Caco-2 (cell line): ENCODE measurements at regions not wholly inside any gene's neighbourhood (a gene's known extent, or its start where the extent isn't known, plus 50 kb on each side); places are given as distances from the start of the nearest gene placed in this dataset.

ENCODE experiments used
- BruUV-seq: library from RNA; stranded (reverse); fragments of 400-500 nt; replicated peaks from 2 replicates; lab custom pipeline; 2021; lab: Mats Ljungman, UMichigan
- CTCF ChIA-PET: fragments of 300-600 bp; sonication (Branson Sonifier 250); formaldehyde crosslinking; loops from one replicate; lab custom pipeline; 2022; ENCODE audit warnings: antibody characterized with exemption; lab: Charles Lee
- POLR2A ChIA-PET: fragments of 300-600 bp; sonication (Branson Sonifier 250); formaldehyde crosslinking; loops from one replicate; lab custom pipeline; 2022; ENCODE audit warnings: antibody characterized with exemption; lab: Charles Lee
- DNase-seq, 2 experiments: peaks; one replicate each; pipeline versions ENCODE4 v3.0.0 to v3.0.0-alpha.2; 2020 to 2022
- H3K27me3 ChIP-seq: replicated peaks from 2 replicates; pipeline ENCODE4 v1.6.0; 2011; ENCODE audit warnings: low read length; ENCODE audit not compliant: control insufficient read depth, insufficient read depth
- H3K36me3 ChIP-seq: 2 replicates; pipeline ENCODE4 v1.5.1; 2011; ENCODE audit warnings: low read length; ENCODE audit not compliant: control insufficient read depth, insufficient read depth
- H3K4me1 ChIP-seq: fragments of 250-450 bp; sonication (Bioruptor Pico); 2 replicates; pipeline ENCODE4 v1.5.1; 2020; ENCODE audit warnings: mild to moderate bottlenecking
- H3K4me3 ChIP-seq: 2 replicates; pipeline ENCODE4 v1.5.1; 2011; ENCODE audit warnings: low read depth, mild to moderate bottlenecking, control low read depth, low read length
- H3K9me3 ChIP-seq: fragments of 250-450 bp; sonication (Bioruptor Pico); 2 replicates; pipeline ENCODE4 v1.5.1; 2020; ENCODE audit warnings: mild to moderate bottlenecking, moderate library complexity
- H3K27ac Mint-ChIP-seq: one replicate; pipeline ENCODE4 v1.8.0; 2022; ENCODE audit warnings: mixed read lengths; ENCODE audit not compliant: unreplicated experiment
- H3K27me3 Mint-ChIP-seq: one replicate; pipeline ENCODE4 v1.8.0; 2022; ENCODE audit warnings: mixed read lengths; ENCODE audit not compliant: insufficient read depth, unreplicated experiment
- H3K36me3 Mint-ChIP-seq: one replicate; pipeline ENCODE4 v1.8.0; 2022; ENCODE audit warnings: mild to moderate bottlenecking, mixed read lengths; ENCODE audit not compliant: insufficient read depth, unreplicated experiment
- H3K4me1 Mint-ChIP-seq: one replicate; pipeline ENCODE4 v1.8.0; 2022; ENCODE audit warnings: low read depth, mixed read lengths; ENCODE audit not compliant: unreplicated experiment
- H3K4me3 Mint-ChIP-seq: one replicate; pipeline ENCODE4 v1.8.0; 2022; ENCODE audit warnings: mild to moderate bottlenecking, moderate library complexity, mixed read lengths; ENCODE audit not compliant: unreplicated experiment
- H3K9me3 Mint-ChIP-seq: one replicate; pipeline ENCODE4 v1.8.0; 2022; ENCODE audit warnings: mixed read lengths; ENCODE audit not compliant: unreplicated experiment
- intact Hi-C: fragments of 100-400 bp; cut with micrococcal nuclease; formaldehyde crosslinking; loops from one replicate; pipeline ENCODE4 v1.10.0; 2022; ENCODE audit not compliant: unreplicated experiment
- TF ChIP-seq, protein P1 (sequence below), 2 experiments: fragments of 200-600 bp in 1 of 2; IDR thresholded peaks; 1 replicate in 1 of 2; 2 replicates in 1 of 2; pipeline versions ENCODE4 v1.5.1 to v1.8.0; 2011 to 2022; ENCODE audit warnings: antibody characterized with exemption in 1 of 2, control low read depth in 1 of 2, inconsistent platforms in 1 of 2, low read depth in 1 of 2, low read length in 1 of 2, mild to moderate bottlenecking in 1 of 2, moderate library complexity in 1 of 2; ENCODE audit not compliant: insufficient read depth in 1 of 2, severe bottlenecking in 1 of 2, unreplicated experiment in 1 of 2

DNA sequence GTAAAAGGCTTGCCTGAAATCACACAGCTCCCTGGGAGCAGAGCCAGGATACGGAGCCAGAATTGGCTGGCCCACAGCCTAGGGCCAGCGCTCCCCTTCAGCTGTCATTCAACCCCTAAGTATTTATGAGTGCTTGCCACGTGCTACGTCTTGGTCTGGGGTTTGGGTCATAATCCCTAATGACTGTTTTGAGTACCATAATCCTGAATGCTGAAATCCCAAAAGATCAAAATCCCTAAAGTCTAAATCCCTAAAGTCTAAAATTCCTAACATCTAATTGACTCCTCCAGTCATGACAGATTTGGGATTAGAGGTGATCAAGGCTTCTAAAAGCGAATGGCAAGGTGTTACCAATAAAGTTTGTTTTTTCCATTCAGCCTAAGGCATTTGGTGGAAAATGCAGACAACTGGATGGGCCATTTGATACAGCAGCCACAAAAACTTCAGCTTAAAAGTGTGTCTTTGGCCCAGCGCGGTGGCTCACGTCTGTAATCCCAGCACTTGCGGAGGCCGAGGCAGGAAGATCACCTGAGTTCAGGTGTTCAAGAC is 59.8 kb upstream of the PRR5 start:
- Histone ChIP-seq H3K9me3 (no peaks in the 10 kb centered on the region), H3K36me3 (no peaks in the 10 kb centered on the region), H3K4me1 (peaks cover 8% of the 10 kb centered on the region; the same call in 1 of the 2 replicates), H3K27me3 (no peaks in the 10 kb centered on the region), H3K4me3 (no peak overlapping the region)
- Mint-ChIP-seq H3K27ac (no peak overlapping the region), H3K27me3 (no peaks in the 10 kb centered on the region), H3K36me3 (no peaks in the 10 kb centered on the region), H3K4me3 (no peak overlapping the region), H3K9me3 (peaks cover 1% of the 10 kb centered on the region), H3K4me1 (peaks cover 13% of the 10 kb centered on the region)
- no peak for DNase-seq
- intact Hi-C loops = no loop called here
- TF ChIP-seq, protein P1, sequence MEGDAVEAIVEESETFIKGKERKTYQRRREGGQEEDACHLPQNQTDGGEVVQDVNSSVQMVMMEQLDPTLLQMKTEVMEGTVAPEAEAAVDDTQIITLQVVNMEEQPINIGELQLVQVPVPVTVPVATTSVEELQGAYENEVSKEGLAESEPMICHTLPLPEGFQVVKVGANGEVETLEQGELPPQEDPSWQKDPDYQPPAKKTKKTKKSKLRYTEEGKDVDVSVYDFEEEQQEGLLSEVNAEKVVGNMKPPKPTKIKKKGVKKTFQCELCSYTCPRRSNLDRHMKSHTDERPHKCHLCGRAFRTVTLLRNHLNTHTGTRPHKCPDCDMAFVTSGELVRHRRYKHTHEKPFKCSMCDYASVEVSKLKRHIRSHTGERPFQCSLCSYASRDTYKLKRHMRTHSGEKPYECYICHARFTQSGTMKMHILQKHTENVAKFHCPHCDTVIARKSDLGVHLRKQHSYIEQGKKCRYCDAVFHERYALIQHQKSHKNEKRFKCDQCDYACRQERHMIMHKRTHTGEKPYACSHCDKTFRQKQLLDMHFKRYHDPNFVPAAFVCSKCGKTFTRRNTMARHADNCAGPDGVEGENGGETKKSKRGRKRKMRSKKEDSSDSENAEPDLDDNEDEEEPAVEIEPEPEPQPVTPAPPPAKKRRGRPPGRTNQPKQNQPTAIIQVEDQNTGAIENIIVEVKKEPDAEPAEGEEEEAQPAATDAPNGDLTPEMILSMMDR (IDR thresholded peaks at IDR 0.05; ENCODE audit: insufficient read depth in 1 of 2, low read depth in 1 of 2, low read length in 1 of 2, severe bottlenecking in 1 of 2, unreplicated experiment in 1 of 2) = no peak
- ChIA-PET CTCF (no interaction called here), POLR2A (no interaction called here)
- BruUV-seq = no TSS peak

DNA sequence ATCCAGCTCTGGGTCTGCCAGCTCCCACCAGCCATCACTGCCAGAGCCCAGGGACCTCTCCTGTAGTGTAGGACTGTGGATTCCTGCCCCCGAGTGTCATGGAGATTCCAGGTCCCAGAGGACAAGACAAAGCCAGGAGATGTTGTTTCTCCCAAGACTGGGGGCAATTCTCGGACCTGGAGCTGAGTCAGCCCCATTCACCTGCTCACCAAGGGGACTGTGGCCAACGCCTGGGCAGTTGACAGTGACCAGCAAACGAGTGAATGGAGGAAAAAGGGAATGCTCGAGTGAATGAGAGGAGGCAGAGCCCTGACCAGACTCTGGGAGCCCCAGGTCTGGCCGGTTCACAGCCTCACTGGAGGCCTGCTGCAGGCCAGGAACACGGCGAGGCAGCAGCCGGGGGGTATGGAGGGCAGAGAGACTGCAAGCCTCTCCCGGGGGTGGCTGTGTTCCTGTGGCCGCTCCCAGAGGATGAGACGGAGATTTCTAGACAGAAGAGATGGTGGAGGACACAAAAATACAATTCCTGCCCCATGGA is 61.3 kb upstream of the PRR5 start:
- peaks cover 12% of the 10 kb centered on the region for H3K4me1 Mint-ChIP-seq
- intact Hi-C loops = no loop called here
- H3K4me3 ChIP-seq = no peak overlapping the region
- ChIA-PET POLR2A (no interaction called here), CTCF (no interaction called here)
- H3K36me3 ChIP-seq = no peaks in the 10 kb centered on the region
- no peaks in the 10 kb centered on the region for H3K27me3 ChIP-seq
- peaks cover 9% of the 10 kb centered on the region for H3K9me3 Mint-ChIP-seq
- no peak overlapping the region for H3K27ac Mint-ChIP-seq
- TF ChIP-seq, protein P1 (IDR thresholded peaks at IDR 0.05; ENCODE audit: insufficient read depth in 1 of 2, low read depth in 1 of 2, low read length in 1 of 2, severe bottlenecking in 1 of 2, unreplicated experiment in 1 of 2) = no peak
- BruUV-seq = no TSS peak
- H3K36me3 Mint-ChIP-seq = no peaks in the 10 kb centered on the region
- H3K4me1 ChIP-seq = peaks cover 5% of the 10 kb centered on the region; the same call in 1 of the 2 replicates
- H3K4me3 Mint-ChIP-seq = no peak overlapping the region
- H3K9me3 ChIP-seq = no peaks in the 10 kb centered on the region
- no peak for DNase-seq
- H3K27me3 Mint-ChIP-seq = no peaks in the 10 kb centered on the region

DNA sequence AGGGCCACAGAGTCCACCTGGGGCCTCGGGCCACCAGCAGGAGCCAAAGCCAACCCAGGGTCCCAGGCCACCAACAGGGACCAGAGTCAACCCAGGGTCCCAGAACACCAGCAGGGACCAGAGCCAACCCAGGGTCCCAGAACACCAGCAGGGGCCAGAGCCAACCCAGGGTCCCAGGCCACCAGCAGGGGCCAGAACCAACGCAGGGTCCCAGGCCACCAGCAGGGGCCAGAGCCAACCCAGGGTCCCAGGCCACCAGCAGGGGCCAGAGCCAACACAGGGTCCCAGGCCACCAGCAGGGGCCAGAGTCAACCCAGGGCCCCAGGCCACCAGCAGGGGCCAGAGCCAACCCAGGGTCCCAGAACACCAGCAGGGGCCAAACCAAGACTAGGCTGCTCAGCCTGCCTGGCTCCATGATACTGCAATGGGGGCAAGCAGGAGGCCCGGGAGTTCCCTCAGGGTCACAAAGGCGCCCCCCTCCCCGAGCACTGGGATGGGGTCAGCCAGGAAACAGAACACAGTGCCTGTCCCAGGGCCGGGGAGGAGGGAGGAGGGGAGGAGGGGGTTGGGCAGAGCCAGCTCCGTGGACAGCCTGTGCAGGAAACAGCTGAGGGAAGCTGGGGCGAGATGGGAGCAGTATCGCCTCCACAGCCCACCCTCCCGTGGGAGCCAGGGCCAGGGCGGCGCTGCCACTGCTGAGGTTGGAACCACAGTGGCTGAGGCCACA is 62.0 kb upstream of the PRR5 start:
- ChIA-PET CTCF (no interaction called here), POLR2A (no interaction called here)
- intact Hi-C loops = no loop called here
- Mint-ChIP-seq H3K36me3 (no peaks in the 10 kb centered on the region), H3K9me3 (peaks cover 9% of the 10 kb centered on the region), H3K27ac (no peak overlapping the region), H3K27me3 (no peaks in the 10 kb centered on the region), H3K4me1 (peaks cover 6% of the 10 kb centered on the region), H3K4me3 (no peak overlapping the region)
- BruUV-seq = no TSS peak
- no peak overlapping the region for H3K4me3 ChIP-seq
- no peaks in the 10 kb centered on the region for H3K27me3 ChIP-seq
- no peaks in the 10 kb centered on the region for H3K9me3 ChIP-seq
- DNase-seq = no peak
- TF ChIP-seq, protein P1 (IDR thresholded peaks at IDR 0.05; ENCODE audit: insufficient read depth in 1 of 2, low read depth in 1 of 2, low read length in 1 of 2, severe bottlenecking in 1 of 2, unreplicated experiment in 1 of 2) = no peak
- no peaks in the 10 kb centered on the region; the same call in 1 of the 2 replicates for H3K4me1 ChIP-seq
- no peaks in the 10 kb centered on the region for H3K36me3 ChIP-seq
